ENCODE measurements at regions not wholly inside any gene's neighbourhood (a gene's known extent, or its start where the extent isn't known, plus 50 kb on each side); places are given as distances from the start of the nearest gene placed in this dataset.

DNA sequence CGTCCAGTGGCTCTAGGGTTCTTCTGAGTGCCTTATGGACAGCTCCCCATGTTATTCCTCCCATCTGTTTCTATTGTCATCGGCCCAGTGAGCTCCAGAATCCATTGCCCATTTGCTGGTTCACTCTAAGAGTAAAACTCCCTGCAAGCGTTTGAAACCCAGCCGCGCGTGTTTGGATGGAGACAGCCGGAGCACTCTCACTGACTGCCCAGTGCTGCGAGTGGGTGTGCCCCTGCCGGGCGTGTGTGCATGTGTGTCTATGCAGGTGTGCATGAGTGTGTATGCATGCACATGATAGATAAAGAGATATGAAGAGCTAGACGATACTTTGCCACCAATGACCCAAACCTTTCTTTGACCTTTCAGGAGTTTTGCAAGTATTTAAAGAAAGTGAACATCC is 347.2 kb upstream of the MKI67 start:
- no peak for DNase-seq

- DNase-seq = no peak
Measured at GRCh38 chr10:128473911-128474310, 347.7 kb upstream of the MKI67 start.

GRCh38 chr10:128474571-128474970 is 348.3 kb upstream of the MKI67 start:
- no peak for DNase-seq

DNA sequence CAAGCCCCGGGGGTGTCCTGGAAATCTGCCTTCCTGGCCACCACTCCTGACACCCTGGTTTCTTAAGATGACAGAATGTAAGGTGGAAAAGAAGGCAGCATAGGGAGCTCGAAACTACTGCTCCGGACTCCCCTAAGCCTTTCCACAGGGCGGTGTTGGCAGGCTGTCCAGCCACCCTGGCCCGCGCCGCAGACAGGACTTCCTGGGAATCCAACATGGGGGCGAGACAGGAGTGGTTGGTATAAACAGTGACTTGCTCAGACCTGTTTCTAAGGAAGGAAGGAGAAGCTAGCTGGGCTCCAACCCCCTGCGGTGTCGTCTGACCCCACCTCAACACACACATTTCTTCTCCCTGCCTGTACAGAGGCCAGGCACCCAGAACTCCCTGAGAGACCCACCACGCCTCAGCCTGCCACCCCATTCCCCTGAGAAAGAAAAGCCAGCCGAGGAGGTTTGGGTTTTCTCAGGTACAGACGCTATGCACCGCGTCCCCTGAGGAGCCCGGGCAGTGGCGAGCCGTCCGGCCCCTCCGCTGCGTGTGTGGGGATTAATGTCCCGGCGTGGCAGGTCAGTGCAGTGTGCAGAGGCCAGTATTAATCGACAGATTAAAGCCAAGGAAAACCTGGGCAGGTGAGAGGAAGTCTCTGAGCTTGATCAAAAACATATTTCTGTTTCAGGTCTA is 349.6 kb upstream of the MKI67 start:
- no peak for DNase-seq

DNA sequence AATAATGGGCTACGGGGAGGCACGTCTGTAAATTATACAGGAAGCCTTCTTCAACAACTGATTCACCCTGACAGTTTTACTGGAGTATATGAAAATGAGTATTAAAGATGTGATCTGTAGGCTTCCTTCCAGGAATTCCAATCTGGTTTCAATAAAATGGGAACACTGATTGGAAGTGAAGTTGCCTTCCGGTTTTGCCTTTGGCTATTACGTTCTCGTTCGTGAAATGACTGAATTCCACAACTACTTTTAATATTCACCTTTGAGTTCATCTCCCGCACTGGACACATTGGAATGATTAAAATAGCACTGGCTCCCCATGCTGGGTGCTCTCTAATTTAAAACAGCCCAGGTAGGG is 350.1 kb upstream of the MKI67 start:
- DNase-seq = no peak

DNA sequence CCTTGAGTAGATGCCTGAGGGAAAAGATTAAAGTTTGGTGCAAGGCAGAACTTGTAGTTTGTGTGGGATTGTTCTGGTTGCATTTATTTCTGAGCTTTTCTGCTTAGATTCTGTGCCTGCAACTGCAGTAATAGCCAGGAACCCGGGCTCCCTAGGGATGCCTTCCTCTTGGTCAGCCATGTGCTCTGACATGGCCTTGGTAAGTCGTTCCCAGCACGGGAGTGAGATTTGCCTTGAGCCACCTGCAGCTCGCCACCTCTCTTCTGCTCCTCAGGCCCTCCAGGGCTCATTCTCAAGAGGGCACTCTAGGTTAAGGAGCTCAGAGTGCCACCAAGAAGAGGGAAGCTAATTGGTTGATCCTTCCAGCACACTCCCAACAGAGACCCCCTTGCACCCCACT is 350.6 kb upstream of the MKI67 start:
- DNase-seq = no peak

DNA sequence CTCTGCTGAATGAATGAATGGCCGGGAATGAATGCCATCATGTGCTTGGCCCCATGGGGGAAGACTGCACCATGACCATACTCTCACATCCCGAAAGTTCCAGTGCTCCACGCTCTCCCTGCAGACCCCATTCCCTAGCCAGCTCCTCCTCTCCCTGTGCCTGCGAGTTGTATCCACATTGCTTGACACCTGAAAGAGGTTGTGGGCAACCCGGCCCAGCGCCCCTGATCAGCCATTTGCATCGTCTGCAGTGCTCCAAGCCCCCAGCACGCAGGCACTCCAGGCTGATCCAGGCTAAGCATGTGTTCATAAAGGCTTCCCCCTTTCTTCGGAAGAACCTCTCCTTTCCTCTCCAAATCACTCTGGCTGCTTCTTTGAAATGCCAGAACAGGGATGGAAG is 354.4 kb upstream of the MKI67 start:
- DNase-seq = no peak

DNA sequence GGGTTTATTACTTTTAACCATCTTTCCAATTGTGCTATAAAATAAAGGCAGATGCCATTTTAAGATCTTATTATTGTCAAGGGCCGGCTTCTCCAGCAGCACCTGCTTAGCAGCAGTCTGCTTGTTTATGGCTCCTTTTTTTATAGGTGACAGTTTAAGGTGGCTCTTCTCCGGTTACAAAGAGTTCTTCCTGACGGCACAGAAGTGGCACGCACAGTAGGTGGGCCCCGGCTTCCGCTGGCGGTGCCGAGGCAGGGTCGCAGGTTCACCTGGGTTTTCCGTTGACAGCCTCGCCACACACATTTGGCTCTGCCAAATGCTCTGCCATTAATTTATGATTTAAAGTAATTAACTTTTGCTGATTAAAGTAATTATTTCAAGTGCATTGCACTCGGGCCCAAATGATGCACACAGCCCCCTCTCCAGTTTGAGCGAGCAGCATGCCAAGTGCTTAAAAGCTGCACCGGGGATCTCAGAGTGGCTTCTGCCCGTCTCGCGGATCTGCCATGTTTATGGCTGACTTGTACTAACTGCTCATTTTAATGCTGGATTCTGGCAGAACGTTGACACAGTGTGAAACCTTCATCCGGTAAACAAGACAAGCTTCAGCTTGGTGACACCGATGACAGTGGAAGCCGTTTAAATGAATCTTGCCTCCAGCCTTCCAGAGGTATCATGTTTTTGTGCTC is 355.1 kb upstream of the MKI67 start:
- peak; percentile 70 for DNase-seq

GRCh38 chr10:128482052-128482451 is 355.8 kb upstream of the MKI67 start:
- DNase-seq = no peak

DNA sequence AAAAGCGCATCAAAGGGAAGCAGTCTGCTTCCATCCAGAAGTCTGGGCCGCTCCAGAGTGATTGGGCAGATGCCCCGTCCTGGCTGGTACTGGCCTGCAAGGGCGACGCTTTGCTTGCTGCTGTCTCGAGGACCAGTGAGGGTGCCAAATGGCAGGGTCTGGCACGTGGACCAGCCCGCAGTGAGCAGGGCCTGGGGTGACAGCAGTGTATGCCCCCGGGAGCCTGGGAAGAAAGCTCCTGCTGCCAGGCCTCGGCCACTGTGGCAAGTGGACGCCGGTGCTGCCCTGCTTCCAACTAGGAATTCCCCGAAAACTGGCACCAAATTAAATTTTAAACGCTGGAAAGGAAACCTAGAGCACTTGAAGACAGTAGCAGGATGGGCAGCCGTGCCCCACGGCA is 357.0 kb upstream of the MKI67 start:
- no peak for DNase-seq

DNA sequence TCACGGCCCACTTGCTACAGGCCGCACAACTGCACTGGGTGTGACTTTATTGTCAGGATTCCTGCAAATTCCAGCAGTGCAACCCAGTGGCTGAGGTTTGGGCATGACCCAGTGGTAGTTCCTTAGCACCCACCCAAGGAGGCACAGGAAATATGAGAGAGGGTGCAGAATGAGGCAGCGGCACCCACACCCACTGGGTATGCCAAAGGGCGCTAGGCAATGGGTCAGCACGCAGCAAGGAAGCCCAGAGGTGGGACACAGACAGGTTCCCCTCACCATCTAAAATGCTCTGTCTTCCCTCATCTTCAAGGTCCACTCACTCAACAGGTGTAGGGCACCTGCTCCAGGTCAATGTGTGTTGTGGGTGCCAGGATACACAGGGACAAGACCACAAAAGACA is 357.8 kb upstream of the MKI67 start:
- DNase-seq = no peak

DNA sequence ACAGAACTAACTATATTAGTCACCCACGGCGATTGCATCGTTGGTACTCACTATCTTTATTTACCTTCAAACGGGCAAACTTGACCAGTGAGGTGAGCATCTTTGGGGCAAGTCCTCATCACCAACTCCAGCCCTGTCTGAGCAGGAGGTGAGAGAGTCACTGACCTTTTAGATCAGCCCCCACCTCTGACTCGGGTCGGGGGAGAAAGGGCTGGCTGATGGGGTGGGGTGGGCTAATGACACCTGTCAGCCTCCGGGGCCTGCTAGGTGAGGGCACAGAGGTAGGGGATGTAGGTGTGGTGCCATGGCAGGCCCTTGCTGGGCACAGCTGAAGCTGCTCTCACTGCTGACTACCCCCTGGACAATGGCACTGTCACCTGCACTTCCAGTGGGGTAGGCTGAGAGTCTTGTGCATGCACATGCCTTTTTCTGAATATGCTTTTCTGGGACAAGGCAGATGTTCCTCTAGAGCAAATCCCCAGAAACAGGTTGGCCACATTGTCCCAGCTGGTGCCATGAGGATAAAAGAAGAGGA is 359.5 kb upstream of the MKI67 start:
- DNase-seq = no peak

GRCh38 chr10:128487517-128487916 is 361.3 kb upstream of the MKI67 start:
- no peak for DNase-seq

DNA sequence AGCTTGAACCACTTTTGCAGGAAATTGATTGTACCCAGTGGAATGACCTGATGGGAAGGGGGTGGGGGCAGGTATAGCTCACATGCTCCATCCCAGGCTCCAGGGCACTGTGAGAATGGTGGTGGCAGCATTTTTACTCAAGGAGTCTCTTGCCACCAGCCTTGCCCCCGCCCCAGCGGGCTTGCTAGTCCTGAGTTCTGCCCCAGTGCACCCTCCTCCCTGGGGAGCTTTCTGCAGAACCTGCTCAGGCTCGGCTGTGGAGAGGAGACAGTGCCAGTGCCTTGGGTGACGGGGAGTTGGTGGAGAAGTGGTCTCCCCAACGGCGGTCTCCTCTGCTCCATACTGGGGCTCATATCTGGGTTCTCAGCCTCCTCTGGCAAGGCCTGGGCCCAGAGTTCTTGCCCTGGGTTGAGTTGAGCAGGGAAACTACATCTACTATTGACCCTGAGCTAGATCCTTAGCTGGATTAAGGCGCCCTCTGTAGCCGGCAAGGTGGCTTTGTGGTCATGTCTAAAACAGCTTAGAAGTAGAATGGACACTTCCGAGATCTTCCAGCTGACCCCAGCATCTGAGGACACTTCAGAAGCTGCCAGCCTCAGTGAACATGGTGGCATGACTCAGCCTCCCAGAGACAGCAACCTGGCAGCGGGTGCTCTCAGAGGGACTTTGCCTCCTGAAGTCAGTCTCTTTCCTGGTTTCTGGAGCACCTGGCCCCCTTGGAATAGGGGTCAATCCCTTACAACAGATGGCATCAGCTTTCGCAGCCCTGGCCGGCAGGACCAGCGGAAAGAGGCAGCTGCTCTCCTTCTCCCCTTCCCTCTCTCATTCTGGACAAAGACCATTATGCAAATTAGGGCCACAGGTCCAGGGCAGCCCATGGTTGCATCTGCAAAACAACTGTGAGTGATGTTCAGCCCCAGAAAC is 363.4 kb upstream of the MKI67 start:
- DNase-seq = no peak

- DNase-seq = no peak
Measured at GRCh38 chr10:128491686-128492085, 365.5 kb upstream of the MKI67 start.

DNA sequence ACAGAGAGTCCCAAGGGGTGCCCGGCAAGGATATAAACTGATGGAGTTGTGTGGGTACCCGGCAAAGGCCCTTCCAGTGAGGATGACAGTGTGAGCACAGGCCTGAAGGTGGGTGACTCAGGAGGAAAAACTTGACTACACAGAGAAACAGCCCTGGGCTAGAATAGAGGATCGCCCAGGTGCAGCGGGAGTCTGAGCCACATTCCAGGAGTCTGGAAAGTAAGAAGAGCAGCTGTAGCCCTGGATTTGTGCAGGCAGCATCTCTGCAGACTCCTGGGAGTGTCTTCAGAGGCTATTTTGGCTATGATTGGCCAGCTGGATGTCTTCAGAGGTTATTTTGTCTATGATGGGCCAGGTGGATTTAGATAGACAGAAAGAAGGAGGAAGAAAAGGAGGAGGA is 367.6 kb upstream of the MKI67 start:
- DNase-seq = no peak

DNA sequence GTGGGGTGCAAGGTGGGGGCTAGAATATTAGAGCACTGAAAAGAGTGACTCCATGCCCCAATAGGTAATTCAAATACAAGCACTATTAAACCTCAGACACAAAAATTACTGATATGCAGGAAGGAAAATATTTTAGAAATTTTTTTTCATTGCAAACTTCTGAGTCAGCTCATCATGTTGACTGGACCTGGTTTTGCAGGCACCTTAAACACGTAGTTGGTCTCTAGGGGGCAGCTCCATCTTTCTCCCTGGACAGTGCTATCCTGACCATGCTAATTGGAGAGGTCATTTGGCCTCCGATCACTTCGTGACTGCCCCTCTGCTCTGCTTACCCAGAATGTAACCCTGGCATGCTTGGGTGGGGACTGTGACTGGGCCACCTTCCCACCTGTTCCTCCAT is 368.4 kb upstream of the MKI67 start:
- no peak for DNase-seq

DNA sequence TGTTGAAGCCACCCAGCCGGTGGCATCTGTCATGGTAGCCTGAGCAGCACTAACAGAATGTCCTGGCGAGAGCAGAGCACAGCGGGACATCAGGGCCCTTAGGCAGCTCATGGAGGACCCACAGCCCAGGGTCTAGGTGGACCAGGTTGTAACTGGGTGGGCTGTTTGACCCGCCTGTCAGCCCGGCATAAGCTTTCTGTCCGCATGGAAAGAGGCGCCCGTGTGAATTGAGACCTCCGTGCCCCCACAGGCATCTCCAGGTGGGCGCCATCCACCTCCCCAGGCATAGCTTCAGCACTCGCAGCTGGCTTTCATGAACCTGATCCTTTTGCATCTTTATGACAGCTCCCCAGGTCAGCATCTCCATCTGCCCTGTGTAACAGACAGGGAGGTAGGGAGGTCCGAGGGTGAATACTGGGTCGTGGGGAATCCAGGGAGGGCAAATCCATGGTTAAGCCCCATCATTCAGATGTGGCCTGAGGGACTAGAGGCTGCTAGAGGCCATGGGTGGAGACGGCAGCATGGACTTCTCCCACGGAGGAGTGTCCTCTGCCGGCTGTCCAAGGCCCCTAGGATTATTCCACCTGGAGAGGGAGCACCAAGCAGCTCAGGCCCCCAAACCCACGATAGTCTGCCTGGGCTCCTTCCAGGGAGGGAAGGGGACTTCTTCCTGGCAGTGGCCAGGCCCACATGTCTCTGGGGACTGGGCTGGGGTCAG is 371.6 kb upstream of the MKI67 start:
- DNase-seq = no peak

- no peak for DNase-seq
Measured at GRCh38 chr10:128498378-128498730, 372.1 kb upstream of the MKI67 start.

- no peak for DNase-seq
Measured at GRCh38 chr10:128498746-128499145, 372.5 kb upstream of the MKI67 start.

- no peak for DNase-seq
Measured at GRCh38 chr10:128499486-128499885, 373.3 kb upstream of the MKI67 start.

DNA sequence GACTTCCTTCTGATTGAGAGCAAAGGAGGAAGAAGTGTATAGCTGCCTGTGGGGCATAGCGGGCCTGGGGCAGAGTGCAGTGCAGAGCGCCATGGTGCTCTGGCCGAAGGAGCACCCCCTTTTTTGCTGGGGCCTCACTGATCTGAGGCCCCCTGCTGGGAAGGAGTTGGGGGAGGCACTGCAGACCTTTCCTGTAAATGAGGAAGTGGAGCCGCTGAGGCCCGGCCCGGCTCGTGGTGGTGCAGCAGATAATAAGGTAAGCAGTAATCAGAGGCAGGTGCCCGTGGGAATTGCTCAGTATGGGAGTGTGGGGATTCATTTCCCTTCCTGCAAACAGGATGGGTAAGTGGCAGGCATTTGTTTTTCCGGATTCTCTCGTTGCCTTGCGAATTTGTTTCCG is 373.7 kb upstream of the MKI67 start:
- DNase-seq = no peak

- no peak for DNase-seq
Measured at GRCh38 chr10:128500642-128501041, 374.4 kb upstream of the MKI67 start.
